ENCODE measurements at regions not wholly inside any gene's neighbourhood (a gene's known extent, or its start where the extent isn't known, plus 50 kb on each side); places are given as distances from the start of the nearest gene placed in this dataset.

GRCh38 chr7:42431873-42432272 is 194.9 kb upstream of the GLI3 start:
- Histone ChIP-seq H3K4me3 (ENCODE audit: low read length) (no peak overlapping the region), H3K9ac (ENCODE audit: extremely low read depth, low read length, poor library complexity, severe bottlenecking) (no peak overlapping the region), H3K4me1 (ENCODE audit: control insufficient read depth, insufficient read depth, low read length) (no peaks in the 10 kb centered on the region), H3K36me3 (ENCODE audit: control insufficient read depth, insufficient read depth, low read length) (no peaks in the 10 kb centered on the region), H3K27ac (ENCODE audit: low read depth, low read length) (no peak overlapping the region), H3K27me3 (ENCODE audit: control insufficient read depth, insufficient read depth, low read length, poor library complexity, severe bottlenecking) (no peaks in the 10 kb centered on the region), H3K9me3 (ENCODE audit: control insufficient read depth, low read length) (no peaks in the 10 kb centered on the region)
- H3K4me3 Mint-ChIP-seq = no peak overlapping the region
- TF ChIP-seq, protein P1, sequence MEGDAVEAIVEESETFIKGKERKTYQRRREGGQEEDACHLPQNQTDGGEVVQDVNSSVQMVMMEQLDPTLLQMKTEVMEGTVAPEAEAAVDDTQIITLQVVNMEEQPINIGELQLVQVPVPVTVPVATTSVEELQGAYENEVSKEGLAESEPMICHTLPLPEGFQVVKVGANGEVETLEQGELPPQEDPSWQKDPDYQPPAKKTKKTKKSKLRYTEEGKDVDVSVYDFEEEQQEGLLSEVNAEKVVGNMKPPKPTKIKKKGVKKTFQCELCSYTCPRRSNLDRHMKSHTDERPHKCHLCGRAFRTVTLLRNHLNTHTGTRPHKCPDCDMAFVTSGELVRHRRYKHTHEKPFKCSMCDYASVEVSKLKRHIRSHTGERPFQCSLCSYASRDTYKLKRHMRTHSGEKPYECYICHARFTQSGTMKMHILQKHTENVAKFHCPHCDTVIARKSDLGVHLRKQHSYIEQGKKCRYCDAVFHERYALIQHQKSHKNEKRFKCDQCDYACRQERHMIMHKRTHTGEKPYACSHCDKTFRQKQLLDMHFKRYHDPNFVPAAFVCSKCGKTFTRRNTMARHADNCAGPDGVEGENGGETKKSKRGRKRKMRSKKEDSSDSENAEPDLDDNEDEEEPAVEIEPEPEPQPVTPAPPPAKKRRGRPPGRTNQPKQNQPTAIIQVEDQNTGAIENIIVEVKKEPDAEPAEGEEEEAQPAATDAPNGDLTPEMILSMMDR (conservative IDR thresholded peaks at IDR 0.05) = no peak
- no peaks in the 10 kb centered on the region for H3K27me3 Mint-ChIP-seq (ENCODE audit: insufficient read depth)
- 87 to 91% methylated on average over 2 of the region's 2 CpGs for WGBS, 2 experiments (ENCODE audit: insufficient coverage in 1 of 2, insufficient read length in 1 of 2)
- H3K9me3 Mint-ChIP-seq = peaks cover 4% of the 10 kb centered on the region
- no peaks in the 10 kb centered on the region for H3K36me3 Mint-ChIP-seq (ENCODE audit: low read depth)
- DNase-seq = no peak
- peak overlapping the region; percentile 7 for H3K27ac Mint-ChIP-seq
- H3K4me1 Mint-ChIP-seq = peaks cover 9% of the 10 kb centered on the region

DNA sequence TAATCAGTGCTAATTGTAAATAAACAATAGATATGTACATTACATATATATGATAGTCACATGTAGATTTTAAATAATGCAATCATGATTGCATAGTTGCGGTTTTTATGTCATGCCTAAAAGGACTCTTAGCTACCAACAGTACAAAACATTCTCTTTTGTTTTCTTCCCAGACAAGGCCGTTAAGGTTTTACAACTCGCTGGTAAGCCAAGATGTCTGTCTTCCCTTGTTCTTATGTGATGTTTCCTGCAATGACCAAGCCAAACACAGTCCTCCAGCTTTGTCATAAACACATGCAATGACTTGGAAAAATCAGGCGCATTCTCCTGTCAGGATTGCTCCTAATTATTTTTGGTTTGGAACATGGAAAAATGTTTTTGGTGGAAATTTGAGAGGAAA is 192.3 kb upstream of the GLI3 start:
- H3K4me1 Mint-ChIP-seq = peaks cover 9% of the 10 kb centered on the region
- no peaks in the 10 kb centered on the region for H3K9me3 Mint-ChIP-seq
- H3K27ac Mint-ChIP-seq = no peak overlapping the region
- TF ChIP-seq, protein P1 (conservative IDR thresholded peaks at IDR 0.05) = no peak
- no peaks in the 10 kb centered on the region for H3K4me1 ChIP-seq (ENCODE audit: control insufficient read depth, insufficient read depth, low read length)
- H3K9ac ChIP-seq (ENCODE audit: extremely low read depth, low read length, poor library complexity, severe bottlenecking) = no peak overlapping the region
- no peaks in the 10 kb centered on the region for H3K27me3 Mint-ChIP-seq (ENCODE audit: insufficient read depth)
- 87 to 88% methylated on average over 1 to 4 of the region's 4 CpGs for WGBS, 2 experiments (ENCODE audit: insufficient coverage in 1 of 2, insufficient read length in 1 of 2)
- H3K4me3 ChIP-seq (ENCODE audit: low read length) = no peak overlapping the region
- no peaks in the 10 kb centered on the region for H3K9me3 ChIP-seq (ENCODE audit: control insufficient read depth, low read length)
- no peak for DNase-seq
- no peaks in the 10 kb centered on the region for H3K36me3 ChIP-seq (ENCODE audit: control insufficient read depth, insufficient read depth, low read length)
- no peak overlapping the region for H3K4me3 Mint-ChIP-seq
- no peaks in the 10 kb centered on the region for H3K36me3 Mint-ChIP-seq (ENCODE audit: low read depth)
- H3K27me3 ChIP-seq (ENCODE audit: control insufficient read depth, insufficient read depth, low read length, poor library complexity, severe bottlenecking) = no peaks in the 10 kb centered on the region
- H3K27ac ChIP-seq (ENCODE audit: low read depth, low read length) = no peak overlapping the region

GRCh38 chr7:42426163-42426562 is 189.2 kb upstream of the GLI3 start:
- H3K27me3 Mint-ChIP-seq (ENCODE audit: insufficient read depth) = no peaks in the 10 kb centered on the region
- TF ChIP-seq, protein P1 (conservative IDR thresholded peaks at IDR 0.05) = no peak

More at GRCh38 chr7:42426163-42426562, 189.2 kb upstream of the GLI3 start:
- no peak overlapping the region for H3K27ac Mint-ChIP-seq
- Histone ChIP-seq H3K4me3 (ENCODE audit: low read length) (no peak overlapping the region), H3K27me3 (ENCODE audit: control insufficient read depth, insufficient read depth, low read length, poor library complexity, severe bottlenecking) (no peaks in the 10 kb centered on the region), H3K9me3 (ENCODE audit: control insufficient read depth, low read length) (no peaks in the 10 kb centered on the region), H3K27ac (ENCODE audit: low read depth, low read length) (no peak overlapping the region), H3K36me3 (ENCODE audit: control insufficient read depth, insufficient read depth, low read length) (no peaks in the 10 kb centered on the region), H3K9ac (ENCODE audit: extremely low read depth, low read length, poor library complexity, severe bottlenecking) (no peak overlapping the region), H3K4me1 (ENCODE audit: control insufficient read depth, insufficient read depth, low read length) (no peaks in the 10 kb centered on the region)
- H3K36me3 Mint-ChIP-seq (ENCODE audit: low read depth) = no peaks in the 10 kb centered on the region
- H3K4me1 Mint-ChIP-seq = peaks cover 6% of the 10 kb centered on the region
- no peak overlapping the region for H3K4me3 Mint-ChIP-seq
- WGBS, 2 experiments (ENCODE audit: insufficient coverage in 1 of 2, insufficient read length in 1 of 2) = 99 to 100% methylated on average over 2 to 4 of the region's 4 CpGs
- no peak for DNase-seq
- H3K9me3 Mint-ChIP-seq = no peaks in the 10 kb centered on the region

Measured in endodermal cell (in vitro differentiated cells).